Type B pancreatic cell (in vitro differentiated cells): ENCODE measurements at regions not wholly inside any gene's neighbourhood (a gene's known extent, or its start where the extent isn't known, plus 50 kb on each side); places are given as distances from the start of the nearest gene placed in this dataset.

ENCODE experiments used
- DNase-seq: peaks from one replicate; pipeline ENCODE4 v3.0.0; 2021; ENCODE audit warnings: mixed read lengths; ENCODE audit not compliant: unreplicated experiment; ENCODE audit errors: extremely low spot score
- H3K27ac Mint-ChIP-seq: 2 replicates; pipeline ENCODE4 v1.8.0; 2021; ENCODE audit warnings: mild to moderate bottlenecking, mixed read lengths
- H3K27me3 Mint-ChIP-seq: 2 replicates; pipeline ENCODE4 v1.8.0; 2021; ENCODE audit warnings: mixed read lengths
- H3K36me3 Mint-ChIP-seq: 2 replicates; pipeline ENCODE4 v1.8.0; 2021; ENCODE audit warnings: mixed read lengths
- H3K4me1 Mint-ChIP-seq: one replicate; pipeline ENCODE4 v1.8.0; 2021; ENCODE audit warnings: mixed read lengths; ENCODE audit not compliant: unreplicated experiment
- H3K4me3 Mint-ChIP-seq: 2 replicates; pipeline ENCODE4 v1.8.0; 2021; ENCODE audit warnings: mild to moderate bottlenecking, mixed read lengths
- H3K9me3 Mint-ChIP-seq: 2 replicates; pipeline ENCODE4 v1.8.0; 2021; ENCODE audit warnings: mixed read lengths
- TF ChIP-seq, protein P1 (sequence below): fragments of 200-600 bp; sonication (generic); conservative IDR thresholded peaks from 2 replicates; pipeline ENCODE4 v1.5.0; 2021; ENCODE audit warnings: antibody characterized with exemption, mild to moderate bottlenecking

DNA sequence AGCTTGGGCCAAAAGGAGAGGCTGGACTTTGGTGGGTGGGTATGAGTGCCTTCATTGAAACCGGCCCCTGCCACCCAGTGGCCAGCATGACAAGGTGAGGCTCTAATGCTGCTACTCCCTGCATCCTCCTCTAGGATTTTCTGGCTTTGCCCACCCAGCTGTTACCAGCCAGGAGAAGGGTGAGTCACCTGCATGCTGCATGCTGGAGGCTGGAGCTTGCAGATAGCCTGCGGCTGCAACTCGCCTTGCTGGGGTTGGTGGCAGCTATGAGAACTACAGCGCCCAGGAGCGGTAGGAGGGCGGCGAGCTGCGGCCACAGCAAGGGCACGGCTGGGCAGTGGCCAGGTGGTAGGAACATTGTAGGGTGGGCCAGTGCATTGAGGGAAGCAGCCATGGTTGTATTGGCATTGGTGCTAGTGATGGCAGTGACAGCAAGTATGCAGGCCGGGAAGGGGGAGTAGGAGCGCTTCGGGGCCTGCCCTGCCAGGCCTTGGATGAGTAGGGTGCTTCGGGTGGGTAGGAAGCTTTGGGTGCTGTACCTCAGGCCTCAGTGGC lies 75.4 kb upstream of the SLC35G4 start:
- Mint-ChIP-seq H3K27me3 (no peaks in the 10 kb centered on the region), H3K27ac (no peak overlapping the region), H3K9me3 (no peaks in the 10 kb centered on the region), H3K4me3 (no peak overlapping the region), H3K36me3 (no peaks in the 10 kb centered on the region), H3K4me1 (no peaks in the 10 kb centered on the region)
- no peak for DNase-seq
- TF ChIP-seq, protein P1, sequence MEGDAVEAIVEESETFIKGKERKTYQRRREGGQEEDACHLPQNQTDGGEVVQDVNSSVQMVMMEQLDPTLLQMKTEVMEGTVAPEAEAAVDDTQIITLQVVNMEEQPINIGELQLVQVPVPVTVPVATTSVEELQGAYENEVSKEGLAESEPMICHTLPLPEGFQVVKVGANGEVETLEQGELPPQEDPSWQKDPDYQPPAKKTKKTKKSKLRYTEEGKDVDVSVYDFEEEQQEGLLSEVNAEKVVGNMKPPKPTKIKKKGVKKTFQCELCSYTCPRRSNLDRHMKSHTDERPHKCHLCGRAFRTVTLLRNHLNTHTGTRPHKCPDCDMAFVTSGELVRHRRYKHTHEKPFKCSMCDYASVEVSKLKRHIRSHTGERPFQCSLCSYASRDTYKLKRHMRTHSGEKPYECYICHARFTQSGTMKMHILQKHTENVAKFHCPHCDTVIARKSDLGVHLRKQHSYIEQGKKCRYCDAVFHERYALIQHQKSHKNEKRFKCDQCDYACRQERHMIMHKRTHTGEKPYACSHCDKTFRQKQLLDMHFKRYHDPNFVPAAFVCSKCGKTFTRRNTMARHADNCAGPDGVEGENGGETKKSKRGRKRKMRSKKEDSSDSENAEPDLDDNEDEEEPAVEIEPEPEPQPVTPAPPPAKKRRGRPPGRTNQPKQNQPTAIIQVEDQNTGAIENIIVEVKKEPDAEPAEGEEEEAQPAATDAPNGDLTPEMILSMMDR, result no peak

DNA sequence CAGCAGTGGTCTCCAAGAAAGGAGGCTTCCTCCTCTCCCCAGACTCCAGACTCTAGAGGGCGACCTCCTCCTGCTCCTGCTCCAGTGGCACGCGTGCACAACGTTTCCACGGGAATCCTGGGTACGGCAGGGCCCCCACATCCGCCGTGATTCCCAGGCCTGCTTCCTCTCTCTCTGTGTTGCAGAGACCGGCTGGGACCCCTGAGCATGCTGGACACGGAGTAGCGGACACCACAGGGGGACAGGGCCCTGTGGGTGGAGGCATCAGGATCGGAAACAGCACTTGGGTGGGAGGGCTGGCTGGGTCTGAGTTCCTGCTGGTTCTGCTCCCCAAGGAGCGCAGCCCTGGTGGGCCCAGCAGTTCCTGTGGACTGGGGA lies 75.9 kb upstream of the SLC35G4 start:
- no peaks in the 10 kb centered on the region for H3K9me3 Mint-ChIP-seq
- H3K27ac Mint-ChIP-seq, result no peak overlapping the region
- TF ChIP-seq, protein P1, result no peak
- H3K27me3 Mint-ChIP-seq, result no peaks in the 10 kb centered on the region
- no peaks in the 10 kb centered on the region for H3K36me3 Mint-ChIP-seq
- H3K4me1 Mint-ChIP-seq, result no peaks in the 10 kb centered on the region
- H3K4me3 Mint-ChIP-seq, result no peak overlapping the region
- no peak for DNase-seq

DNA sequence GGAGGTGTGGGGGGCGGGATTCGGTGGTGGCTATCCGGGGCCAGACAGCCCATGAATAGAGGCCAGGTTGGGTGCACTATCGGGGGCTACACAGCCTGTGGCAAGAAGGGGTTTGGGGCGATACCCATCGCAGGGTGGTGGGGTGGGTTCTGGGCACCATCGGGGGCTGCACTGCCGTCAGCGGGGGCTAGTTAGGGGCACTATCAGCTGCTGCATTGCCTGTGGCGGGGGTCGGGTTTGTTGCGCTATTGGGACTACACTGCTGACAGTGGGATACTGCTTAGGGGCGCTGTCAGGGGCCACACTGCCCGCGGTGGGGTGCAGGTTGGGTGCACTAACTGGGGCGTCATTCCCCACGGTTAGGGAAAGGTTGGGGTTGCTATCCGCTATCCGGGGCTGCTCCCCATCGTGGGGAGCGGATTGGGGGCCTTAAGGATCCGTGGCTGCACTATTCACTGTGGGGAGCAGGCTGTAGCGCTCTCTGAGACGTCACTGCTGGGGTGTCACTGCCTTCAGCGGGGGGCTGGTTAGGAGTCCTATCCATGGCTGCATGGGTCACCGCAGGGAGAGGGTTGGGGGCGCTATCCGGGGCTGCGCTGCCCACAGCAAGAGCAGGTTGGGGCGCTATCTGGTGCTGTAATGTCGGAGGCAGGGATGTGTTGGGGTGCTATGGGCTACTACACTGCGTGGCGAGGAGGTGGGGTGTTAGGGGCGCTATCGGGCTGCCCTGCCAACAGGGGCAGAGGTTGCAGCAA lies 76.5 kb upstream of the SLC35G4 start:
- Mint-ChIP-seq H3K4me3 (no peak overlapping the region), H3K27me3 (no peaks in the 10 kb centered on the region), H3K4me1 (no peaks in the 10 kb centered on the region), H3K36me3 (no peaks in the 10 kb centered on the region), H3K27ac (no peak overlapping the region), H3K9me3 (no peaks in the 10 kb centered on the region)
- DNase-seq, result no peak
- TF ChIP-seq, protein P1, result no peak

DNA sequence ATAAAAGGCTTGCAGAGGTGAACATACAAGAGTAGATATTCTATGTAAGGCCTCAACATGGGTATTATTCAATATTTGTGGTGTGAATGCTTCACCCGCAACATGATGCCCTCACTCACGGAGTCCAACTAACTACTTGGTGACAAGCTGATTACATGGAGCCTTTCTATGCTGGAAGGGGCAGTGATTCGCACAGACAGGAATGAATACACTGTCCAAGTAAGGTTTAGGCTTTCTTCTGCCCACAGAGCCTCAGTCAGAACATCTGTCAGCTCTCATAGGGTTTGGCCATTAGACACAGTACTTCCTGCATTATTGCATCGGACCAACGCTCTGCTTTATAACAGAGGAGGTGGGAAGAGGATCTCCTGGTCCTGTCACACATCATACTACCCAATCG lies 80.3 kb upstream of the SLC35G4 start:
- no peak for DNase-seq
- no peaks in the 10 kb centered on the region for H3K4me1 Mint-ChIP-seq
- no peak overlapping the region for H3K4me3 Mint-ChIP-seq
- no peaks in the 10 kb centered on the region for H3K36me3 Mint-ChIP-seq
- H3K27ac Mint-ChIP-seq, result no peak overlapping the region
- no peaks in the 10 kb centered on the region for H3K27me3 Mint-ChIP-seq
- TF ChIP-seq, protein P1, result no peak
- no peaks in the 10 kb centered on the region for H3K9me3 Mint-ChIP-seq

DNA sequence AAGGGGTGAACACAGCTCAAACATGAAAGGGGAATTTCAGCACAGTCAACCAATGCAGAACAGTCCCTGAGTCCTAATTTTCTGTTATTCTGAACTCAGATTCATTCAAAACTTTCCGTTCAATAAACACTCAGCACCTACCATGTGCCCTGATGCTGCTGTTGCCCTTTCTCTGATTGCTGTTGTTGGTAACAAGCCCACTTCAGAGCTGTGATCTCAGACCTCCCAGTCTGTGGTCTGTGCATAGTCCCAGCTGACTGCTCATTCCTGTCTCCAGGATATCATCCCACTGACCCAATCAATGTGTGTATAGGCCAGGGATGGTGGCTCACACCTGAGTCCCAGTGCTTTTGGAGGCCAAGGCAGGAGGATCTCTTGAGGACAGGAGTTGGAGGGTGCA lies 82.7 kb upstream of the SLC35G4 start:
- H3K4me1 Mint-ChIP-seq, result no peaks in the 10 kb centered on the region
- no peaks in the 10 kb centered on the region for H3K27me3 Mint-ChIP-seq
- TF ChIP-seq, protein P1, result no peak
- no peak overlapping the region for H3K27ac Mint-ChIP-seq
- H3K4me3 Mint-ChIP-seq, result no peak overlapping the region
- no peak for DNase-seq
- H3K36me3 Mint-ChIP-seq, result no peaks in the 10 kb centered on the region
- no peaks in the 10 kb centered on the region for H3K9me3 Mint-ChIP-seq
